ENCODE measurements at regions not wholly inside any gene's neighbourhood (a gene's known extent, or its start where the extent isn't known, plus 50 kb on each side); places are given as distances from the start of the nearest gene placed in this dataset.
"Not testable (repeated sequence)": the region's sequence is repeated elsewhere in the genome, so short reads cannot be mapped to it uniquely, and the experiment has no call there.

GRCh38 chr3:107005352-107005751 is 371.9 kb upstream of the CCDC54 start:
- H3K36me3 Mint-ChIP-seq; H3K4me1 Mint-ChIP-seq; H3K4me3 Mint-ChIP-seq; ATAC-seq; H3K9me3 Mint-ChIP-seq; DNase-seq (ENCODE audit: low spot score in 2 of 2); H3K27ac Mint-ChIP-seq: not testable (repeated sequence)

- H3K4me1 Mint-ChIP-seq: no peaks in the 10 kb centered on the region
- DNase-seq (ENCODE audit: low spot score in 2 of 2) (no peak), ATAC-seq (no peak)
- no peak overlapping the region for H3K4me3 Mint-ChIP-seq
- H3K9me3 Mint-ChIP-seq: no peaks in the 10 kb centered on the region
- H3K27ac Mint-ChIP-seq: no peak overlapping the region
- H3K36me3 Mint-ChIP-seq: no peaks in the 10 kb centered on the region
Observed at GRCh38 chr3:107008213-107008612, 369.0 kb upstream of the CCDC54 start.

GRCh38 chr3:107013641-107014040 is 363.6 kb upstream of the CCDC54 start:
- no peak overlapping the region for H3K4me3 Mint-ChIP-seq
- no peaks in the 10 kb centered on the region for H3K4me1 Mint-ChIP-seq
- peaks cover 5% of the 10 kb centered on the region for H3K9me3 Mint-ChIP-seq
- H3K27ac Mint-ChIP-seq: no peak overlapping the region
- no peaks in the 10 kb centered on the region for H3K36me3 Mint-ChIP-seq
- ATAC-seq: no peak
- DNase-seq (ENCODE audit: low spot score in 2 of 2): no peak

GRCh38 chr3:107024551-107025026 is 352.6 kb upstream of the CCDC54 start:
- H3K36me3 Mint-ChIP-seq: no peaks in the 10 kb centered on the region
- H3K27ac Mint-ChIP-seq: no peak overlapping the region
- no peaks in the 10 kb centered on the region for H3K4me1 Mint-ChIP-seq
- no peaks in the 10 kb centered on the region for H3K9me3 Mint-ChIP-seq
- DNase-seq (ENCODE audit: low spot score in 2 of 2) (no peak), ATAC-seq (no peak)
- H3K4me3 Mint-ChIP-seq: no peak overlapping the region

GRCh38 chr3:107025961-107026360 is 351.3 kb upstream of the CCDC54 start:
- DNase-seq (ENCODE audit: low spot score in 2 of 2): no peak
- Mint-ChIP-seq H3K27ac (no peak overlapping the region), H3K9me3 (no peaks in the 10 kb centered on the region), H3K4me3 (no peak overlapping the region), H3K4me1 (no peaks in the 10 kb centered on the region), H3K36me3 (no peaks in the 10 kb centered on the region)
- ATAC-seq: no peak

- no peaks in the 10 kb centered on the region for H3K36me3 Mint-ChIP-seq
- ATAC-seq: no peak
- H3K4me1 Mint-ChIP-seq: no peaks in the 10 kb centered on the region
- H3K4me3 Mint-ChIP-seq: no peak overlapping the region
- H3K9me3 Mint-ChIP-seq: no peaks in the 10 kb centered on the region
- no peak overlapping the region for H3K27ac Mint-ChIP-seq
- DNase-seq (ENCODE audit: low spot score in 2 of 2): no peak
Observed at GRCh38 chr3:107028086-107028485, 349.2 kb upstream of the CCDC54 start.

- Mint-ChIP-seq H3K9me3 (no peaks in the 10 kb centered on the region), H3K36me3 (no peaks in the 10 kb centered on the region), H3K4me3 (no peak overlapping the region), H3K27ac (no peak overlapping the region), H3K4me1 (no peaks in the 10 kb centered on the region)
- ATAC-seq: no peak
- no peak for DNase-seq (ENCODE audit: low spot score in 2 of 2)
Observed at GRCh38 chr3:107028626-107029025, 348.6 kb upstream of the CCDC54 start.

GRCh38 chr3:107032111-107032510 is 345.1 kb upstream of the CCDC54 start:
- Mint-ChIP-seq H3K36me3 (no peaks in the 10 kb centered on the region), H3K4me1 (no peaks in the 10 kb centered on the region), H3K9me3 (peaks cover 5% of the 10 kb centered on the region), H3K27ac (no peak overlapping the region), H3K4me3 (no peak overlapping the region)
- DNase-seq (ENCODE audit: low spot score in 2 of 2) (no peak), ATAC-seq (no peak)

- H3K4me3 Mint-ChIP-seq: no peak overlapping the region
- no peak overlapping the region for H3K27ac Mint-ChIP-seq
- H3K4me1 Mint-ChIP-seq: no peaks in the 10 kb centered on the region
- peaks cover 9% of the 10 kb centered on the region for H3K9me3 Mint-ChIP-seq
- DNase-seq (ENCODE audit: low spot score in 2 of 2): no peak
- ATAC-seq: no peak
- H3K36me3 Mint-ChIP-seq: no peaks in the 10 kb centered on the region
Observed at GRCh38 chr3:107034142-107034541, 343.1 kb upstream of the CCDC54 start.

GRCh38 chr3:107035176-107035575 is 342.1 kb upstream of the CCDC54 start:
- ATAC-seq: no peak
- no peak overlapping the region for H3K4me3 Mint-ChIP-seq
- peaks cover 10% of the 10 kb centered on the region for H3K9me3 Mint-ChIP-seq
- H3K27ac Mint-ChIP-seq: no peak overlapping the region
- no peaks in the 10 kb centered on the region for H3K4me1 Mint-ChIP-seq
- no peaks in the 10 kb centered on the region for H3K36me3 Mint-ChIP-seq
- DNase-seq (ENCODE audit: low spot score in 2 of 2): no peak

- no peak for ATAC-seq
- Mint-ChIP-seq H3K9me3 (no peaks in the 10 kb centered on the region), H3K4me1 (no peaks in the 10 kb centered on the region), H3K36me3 (no peaks in the 10 kb centered on the region), H3K27ac (no peak overlapping the region), H3K4me3 (no peak overlapping the region)
- DNase-seq (ENCODE audit: low spot score in 2 of 2): no peak
Observed at GRCh38 chr3:107044677-107045076, 332.6 kb upstream of the CCDC54 start.

- no peaks in the 10 kb centered on the region for H3K36me3 Mint-ChIP-seq
- H3K4me3 Mint-ChIP-seq: no peak overlapping the region
- no peak for DNase-seq (ENCODE audit: low spot score in 2 of 2)
- no peaks in the 10 kb centered on the region for H3K9me3 Mint-ChIP-seq
- no peak overlapping the region for H3K27ac Mint-ChIP-seq
- ATAC-seq: peak; percentile 19
- H3K4me1 Mint-ChIP-seq: no peaks in the 10 kb centered on the region
Observed at GRCh38 chr3:107045791-107046190, 331.4 kb upstream of the CCDC54 start.

GRCh38 chr3:107055181-107055942 is 321.9 kb upstream of the CCDC54 start:
- no peak for ATAC-seq
- no peaks in the 10 kb centered on the region for H3K36me3 Mint-ChIP-seq
- no peaks in the 10 kb centered on the region for H3K4me1 Mint-ChIP-seq
- no peak overlapping the region for H3K4me3 Mint-ChIP-seq
- no peaks in the 10 kb centered on the region for H3K9me3 Mint-ChIP-seq
- no peak for DNase-seq (ENCODE audit: low spot score in 2 of 2)
- H3K27ac Mint-ChIP-seq: no peak overlapping the region

GRCh38 chr3:107061466-107061865 is 315.8 kb upstream of the CCDC54 start:
- no peak overlapping the region for H3K27ac Mint-ChIP-seq
- no peak for ATAC-seq
- no peaks in the 10 kb centered on the region for H3K9me3 Mint-ChIP-seq
- no peaks in the 10 kb centered on the region for H3K36me3 Mint-ChIP-seq
- H3K4me3 Mint-ChIP-seq: no peak overlapping the region
- peaks cover 8% of the 10 kb centered on the region for H3K4me1 Mint-ChIP-seq
- no peak for DNase-seq (ENCODE audit: low spot score in 2 of 2)

- no peak overlapping the region for H3K4me3 Mint-ChIP-seq
- ATAC-seq: no peak
- H3K9me3 Mint-ChIP-seq: no peaks in the 10 kb centered on the region
- no peak for DNase-seq (ENCODE audit: low spot score in 2 of 2)
- H3K36me3 Mint-ChIP-seq: no peaks in the 10 kb centered on the region
- H3K27ac Mint-ChIP-seq: no peak overlapping the region
- H3K4me1 Mint-ChIP-seq: peaks cover 8% of the 10 kb centered on the region
Observed at GRCh38 chr3:107062310-107062709, 314.9 kb upstream of the CCDC54 start.

GRCh38 chr3:107062787-107063186 is 314.5 kb upstream of the CCDC54 start:
- Mint-ChIP-seq H3K27ac (no peak overlapping the region), H3K36me3 (no peaks in the 10 kb centered on the region), H3K4me1 (peaks cover 8% of the 10 kb centered on the region), H3K4me3 (no peak overlapping the region), H3K9me3 (no peaks in the 10 kb centered on the region)
- ATAC-seq (no peak), DNase-seq (ENCODE audit: low spot score in 2 of 2) (no peak)

Measured in stimulated activated effector memory CD8-positive, alpha-beta T cell treated with anti-CD3 and anti-CD28 coated beads, Interleukin-12 subunit alpha, Interleukin-12 subunit beta, amount 100 ng/mL, for 72 hours (primary cell).